ENCODE measurements at regions not wholly inside any gene's neighbourhood (a gene's known extent, or its start where the extent isn't known, plus 50 kb on each side); places are given as distances from the start of the nearest gene placed in this dataset.

DNA sequence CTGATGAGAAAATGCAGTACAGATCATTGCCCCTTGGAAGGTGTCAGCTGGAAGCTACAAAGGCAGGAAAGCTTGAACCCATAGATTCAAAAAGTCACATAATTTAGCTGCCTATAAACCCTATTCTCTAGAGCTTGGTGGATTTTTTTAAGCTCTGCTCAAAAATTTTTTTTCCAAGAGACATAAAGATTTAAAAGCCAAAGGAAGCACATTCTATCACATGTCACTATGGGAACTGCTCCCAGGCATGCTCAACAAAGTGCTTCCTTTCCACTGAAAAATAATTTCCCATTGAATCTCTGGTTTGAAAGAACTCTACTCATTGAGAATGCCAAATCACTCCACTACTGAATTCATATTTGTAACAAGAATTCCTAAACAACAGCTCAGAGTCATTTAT lies 419.8 kb downstream of the CETN3 start:
- DNase-seq = no peak

DNA sequence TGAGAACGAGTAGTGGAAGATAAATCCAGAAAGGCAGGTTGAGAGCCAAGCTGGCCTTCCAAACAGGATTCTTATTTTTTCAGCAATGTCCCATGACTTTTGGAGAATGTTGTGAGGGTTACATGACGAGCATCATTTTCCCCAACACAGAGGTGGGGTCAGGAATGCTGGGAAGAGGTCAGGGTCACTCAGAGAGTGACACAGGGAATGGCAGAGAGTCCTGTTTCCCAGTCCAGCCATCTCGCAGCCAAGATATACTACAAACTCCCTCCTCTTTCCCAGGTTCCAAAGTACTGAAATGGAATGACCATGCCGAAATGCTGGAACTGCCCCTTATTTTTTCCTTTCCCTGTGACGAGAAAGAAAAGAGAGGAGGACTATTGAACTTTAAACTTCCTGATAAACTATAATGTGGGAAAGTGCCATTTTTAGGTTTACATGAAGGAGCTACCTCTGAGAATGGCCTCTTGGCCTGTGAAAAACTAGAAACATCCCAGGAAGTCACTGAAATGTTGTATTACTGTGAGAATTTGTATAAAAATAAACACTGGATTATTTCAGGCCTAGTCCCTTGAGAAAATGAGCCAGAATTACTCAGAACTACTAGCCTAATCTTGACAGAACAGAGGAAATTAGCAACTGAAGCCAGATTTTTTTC lies 420.4 kb downstream of the CETN3 start:
- DNase-seq = peak in 1 of 2 donors; percentile 7

DNA sequence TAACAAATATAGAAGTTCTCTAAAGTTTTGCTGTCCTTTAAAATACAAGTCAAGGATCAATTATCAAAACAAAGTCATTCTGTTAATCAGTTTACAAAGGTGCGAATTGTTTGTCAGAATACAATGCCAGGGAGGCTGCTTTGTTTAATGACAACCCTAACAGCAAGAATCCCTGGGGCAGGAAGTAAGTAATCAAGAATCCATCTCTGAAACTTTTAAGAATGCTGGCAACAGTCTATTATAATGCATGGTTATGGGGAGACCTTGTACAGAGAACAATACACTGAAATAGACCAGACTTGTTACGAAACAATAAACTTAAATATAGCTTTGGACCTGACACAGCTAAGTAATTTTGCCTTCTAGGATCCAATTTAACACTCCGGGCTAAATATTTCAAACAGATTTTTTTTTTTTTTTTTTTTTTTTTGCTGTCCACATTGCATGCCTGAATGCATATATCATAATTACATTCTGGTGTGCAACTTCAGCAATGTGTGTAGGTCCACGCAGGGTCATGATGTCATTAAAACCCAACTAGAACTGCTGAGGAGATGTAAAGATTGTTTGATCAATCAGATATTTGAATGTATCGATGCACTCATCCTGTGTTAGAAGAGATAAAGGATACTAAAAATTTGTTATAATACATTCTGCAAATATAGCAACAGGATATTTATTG lies 421.3 kb downstream of the CETN3 start:
- DNase-seq = no peak

DNA sequence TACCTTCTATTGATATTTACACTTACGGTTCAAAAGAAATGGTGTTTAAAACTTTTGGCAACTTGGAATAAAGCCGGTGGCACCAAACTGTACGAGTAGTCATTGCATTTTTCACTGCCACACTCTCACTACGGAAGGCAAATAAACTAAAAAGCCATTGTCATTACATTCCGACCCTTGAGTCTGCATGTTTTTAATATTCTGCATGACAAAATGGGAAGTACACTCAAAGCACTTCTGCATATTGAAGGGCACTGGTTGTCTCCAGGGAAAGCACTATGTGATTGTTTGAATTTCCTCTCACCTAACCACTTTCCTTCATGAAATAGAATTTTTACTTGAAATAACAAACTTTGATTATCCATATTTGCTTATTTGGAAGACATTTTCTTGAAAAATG lies 426.3 kb downstream of the CETN3 start:
- DNase-seq = no peak

DNA sequence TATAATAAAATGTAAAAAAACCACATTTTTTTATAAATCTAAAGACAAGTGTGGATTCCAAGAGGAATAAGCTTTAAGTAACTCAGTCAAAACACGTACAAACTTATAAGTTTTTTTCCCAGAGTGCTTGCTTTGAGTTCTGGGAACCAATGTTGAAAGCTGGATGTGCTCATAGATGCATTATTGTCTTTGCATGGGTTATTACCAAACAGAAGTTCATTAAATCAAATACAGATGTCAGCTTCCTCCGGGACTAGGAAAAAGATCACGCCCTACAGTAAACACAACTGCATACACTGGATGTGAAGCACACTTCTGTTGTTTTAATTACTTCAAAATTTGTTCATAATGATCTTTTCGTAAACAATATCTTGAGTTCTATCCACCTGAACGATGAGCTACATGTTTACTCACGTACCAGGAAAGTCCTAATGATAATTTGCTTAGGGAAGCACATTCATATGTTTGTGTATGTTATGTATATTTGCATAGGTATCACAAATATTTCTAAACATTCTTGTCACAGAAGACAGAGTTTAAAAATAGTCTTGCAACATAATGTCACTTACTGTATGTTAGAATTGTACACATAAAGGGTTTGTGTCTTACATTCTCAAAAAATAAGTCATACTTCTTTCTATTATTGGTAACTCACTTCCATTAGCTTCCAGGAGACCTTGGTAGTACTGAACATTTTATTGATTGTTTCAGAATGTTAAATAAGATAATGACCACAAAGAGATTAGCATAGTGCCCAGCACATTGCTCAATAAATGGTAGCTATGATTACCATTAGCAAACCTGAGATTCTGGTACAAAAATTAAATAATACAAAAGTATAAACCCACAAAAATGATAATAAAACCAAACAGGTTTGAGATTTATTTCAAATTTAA lies 427.4 kb downstream of the CETN3 start:
- DNase-seq = no peak

DNA sequence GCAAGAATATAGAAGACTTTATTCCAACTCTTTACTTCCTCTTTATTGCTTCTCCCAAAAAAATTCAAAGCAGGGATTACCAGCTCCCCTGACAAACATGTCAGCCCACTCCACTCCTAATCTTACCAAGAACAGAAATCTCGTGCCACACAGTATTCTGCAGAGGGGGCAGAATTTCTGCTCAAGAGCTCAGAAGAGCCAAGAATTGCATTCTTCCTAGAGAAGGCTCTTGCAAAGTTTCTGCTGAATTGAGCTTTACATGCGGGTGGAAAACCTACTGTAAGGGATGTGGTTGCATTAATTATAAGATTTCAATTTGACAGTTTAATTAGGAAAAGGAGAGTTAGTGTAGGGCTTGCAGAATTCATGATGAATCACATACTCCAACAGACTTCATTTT lies 428.5 kb downstream of the CETN3 start:
- no peak for DNase-seq

GRCh38 chr5:89973516-89973915 lies 436.0 kb downstream of the CETN3 start:
- DNase-seq = no peak

GRCh38 chr5:89972901-89973300 lies 436.7 kb downstream of the CETN3 start:
- no peak for DNase-seq

- peak in 1 of 2 donors; percentile 18 for DNase-seq
Measured at GRCh38 chr5:89968958-89969381, 440.6 kb downstream of the CETN3 start.

DNA sequence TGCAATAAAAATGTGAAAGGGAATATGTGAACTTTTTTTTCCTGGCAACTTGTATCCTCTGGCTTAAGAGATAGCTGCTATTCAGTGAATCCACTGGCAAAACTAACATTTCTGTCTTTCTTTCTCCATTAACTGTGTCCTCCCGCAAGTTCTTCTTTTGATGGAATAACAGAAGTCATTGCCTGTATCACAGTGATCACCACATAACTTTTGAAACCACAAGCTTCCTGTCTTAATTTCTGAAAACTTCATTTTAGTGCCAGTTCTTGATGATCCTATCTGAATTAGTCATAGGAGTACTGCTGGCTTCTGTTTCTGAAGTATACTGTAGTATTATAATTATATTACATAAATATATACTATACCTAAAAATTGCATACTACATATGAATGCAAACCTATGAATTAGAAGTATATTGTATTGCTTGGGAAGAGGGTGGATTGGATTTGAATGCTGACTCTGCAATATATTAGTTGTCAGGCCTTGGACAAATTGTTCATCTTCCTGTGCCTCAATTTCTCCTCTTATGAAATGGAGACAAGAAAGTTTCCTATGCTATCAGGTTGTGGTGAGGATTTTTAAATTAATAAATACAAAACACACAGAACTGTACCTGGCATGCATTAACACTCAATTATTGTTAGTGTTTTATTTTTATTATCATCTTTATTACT lies 441.6 kb downstream of the CETN3 start:
- DNase-seq = no peak

DNA sequence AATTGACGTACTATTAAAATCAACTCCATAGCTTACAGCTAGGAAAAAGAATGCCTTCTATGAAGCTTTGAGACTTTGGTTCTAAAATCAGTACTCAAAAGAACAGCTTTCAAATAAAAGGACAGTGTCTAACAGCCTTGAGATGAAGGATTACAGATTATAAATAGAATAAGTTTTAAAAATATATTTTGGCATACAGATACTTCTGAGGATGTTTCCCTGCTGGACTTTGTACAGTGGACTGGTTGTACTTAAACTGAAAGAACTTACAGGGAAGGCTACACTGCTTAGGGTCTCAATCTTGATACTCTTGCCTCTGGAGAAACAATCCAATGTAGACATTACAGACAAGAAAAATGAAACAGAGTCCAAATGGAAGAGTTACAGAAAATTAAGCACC lies 452.7 kb downstream of the CETN3 start:
- no peak for DNase-seq

DNA sequence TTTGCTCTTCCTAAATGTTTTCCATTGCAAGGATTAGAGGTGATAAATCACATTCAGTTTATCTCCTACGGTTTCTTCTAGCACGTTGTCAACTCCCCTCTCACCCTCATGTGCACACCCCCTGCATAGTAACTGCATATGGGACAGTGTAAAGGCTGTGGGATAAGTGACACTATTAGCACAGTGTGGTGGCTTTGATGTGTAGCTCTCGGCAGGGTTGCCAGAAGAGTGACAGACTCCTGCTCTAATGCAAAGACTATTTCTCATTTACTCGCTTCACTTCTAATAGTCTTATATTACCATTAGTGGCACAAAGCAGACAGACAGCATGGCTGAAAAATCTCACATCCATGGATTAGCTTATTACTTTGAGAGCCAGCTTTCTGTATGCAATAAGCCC lies 454.6 kb downstream of the CETN3 start:
- DNase-seq = no peak

GRCh38 chr5:89951876-89952275 lies 457.7 kb downstream of the CETN3 start:
- DNase-seq = no peak

GRCh38 chr5:89950234-89950633 lies 459.3 kb downstream of the CETN3 start:
- DNase-seq = no peak

GRCh38 chr5:89948977-89949376 lies 460.6 kb downstream of the CETN3 start:
- no peak for DNase-seq

DNA sequence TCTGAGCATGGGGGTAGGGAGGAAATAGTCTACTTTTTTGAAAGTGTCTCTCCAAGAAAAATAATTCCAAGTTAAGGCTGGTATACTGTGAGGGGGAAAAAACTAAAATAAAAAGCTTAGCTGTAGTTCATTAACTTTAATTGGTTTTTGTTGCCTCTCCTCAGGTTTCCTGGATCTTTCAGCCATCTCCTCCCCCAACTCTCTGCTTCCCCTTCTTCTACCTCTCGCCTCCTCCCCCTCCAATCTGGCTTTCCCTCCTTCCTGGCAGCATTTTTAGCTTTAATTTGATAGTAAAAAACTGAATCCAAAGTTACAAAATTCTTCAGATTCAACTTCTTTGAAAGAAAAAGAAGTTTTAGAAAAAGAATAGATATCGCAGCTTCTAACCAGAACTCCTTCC lies 462.6 kb downstream of the CETN3 start:
- DNase-seq = no peak

DNA sequence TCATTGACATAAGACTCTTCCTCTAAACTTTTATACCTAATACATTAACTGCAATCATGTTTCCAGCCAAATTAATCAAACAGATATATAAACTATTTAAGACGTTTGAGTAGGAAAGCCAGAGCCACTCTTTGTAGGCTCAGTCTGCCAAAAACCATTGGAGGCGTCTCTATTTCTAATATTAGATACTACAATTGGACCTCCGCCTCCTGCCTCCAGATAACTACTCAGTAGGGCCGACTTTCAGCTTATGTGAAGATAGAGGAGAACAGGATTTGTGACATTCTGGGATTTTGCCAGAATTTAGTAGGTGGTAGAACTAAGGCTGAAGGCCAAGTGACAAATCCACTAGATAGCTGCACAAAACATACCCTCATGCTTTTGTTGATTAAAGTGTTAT lies 463.0 kb downstream of the CETN3 start:
- no peak for DNase-seq

GRCh38 chr5:89942171-89942570 lies 467.4 kb downstream of the CETN3 start:
- DNase-seq = no peak

DNA sequence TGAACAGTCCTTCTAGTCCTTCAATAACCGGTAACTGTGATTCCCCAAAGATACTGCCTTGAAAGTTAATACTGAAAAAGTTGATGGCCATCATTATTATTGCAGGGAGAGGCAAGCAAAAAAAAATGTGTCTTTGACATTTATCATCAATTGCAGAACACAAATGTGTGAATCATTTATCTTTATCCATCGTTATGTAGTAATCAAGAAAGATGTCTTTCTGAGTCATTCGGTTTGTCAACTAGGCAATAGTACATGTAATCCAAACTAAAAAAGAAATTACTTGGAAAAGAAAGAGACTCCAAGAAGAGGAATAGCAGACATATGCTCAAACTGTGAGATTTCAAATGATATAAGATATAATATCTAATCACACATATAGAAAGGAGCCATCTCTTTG lies 473.0 kb downstream of the CETN3 start:
- DNase-seq = no peak

DNA sequence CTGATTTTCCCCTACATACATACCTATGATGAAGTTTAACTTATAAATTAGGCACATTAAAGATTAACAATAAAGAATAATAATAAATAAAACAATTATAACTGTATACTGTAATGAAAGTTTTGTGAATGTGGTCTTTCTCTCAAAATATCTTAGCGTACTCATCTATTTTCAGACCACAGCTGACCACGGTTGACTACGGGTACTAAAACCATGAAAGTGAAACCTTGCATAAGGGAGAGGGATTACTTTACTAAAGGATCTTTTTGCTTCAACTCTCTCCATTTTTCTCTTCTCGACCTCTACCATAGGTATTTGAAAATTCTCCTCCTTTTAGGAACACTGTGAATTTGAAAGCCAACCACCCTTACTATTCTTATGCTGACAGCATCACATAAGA lies 475.5 kb downstream of the CETN3 start:
- no peak for DNase-seq

DNA sequence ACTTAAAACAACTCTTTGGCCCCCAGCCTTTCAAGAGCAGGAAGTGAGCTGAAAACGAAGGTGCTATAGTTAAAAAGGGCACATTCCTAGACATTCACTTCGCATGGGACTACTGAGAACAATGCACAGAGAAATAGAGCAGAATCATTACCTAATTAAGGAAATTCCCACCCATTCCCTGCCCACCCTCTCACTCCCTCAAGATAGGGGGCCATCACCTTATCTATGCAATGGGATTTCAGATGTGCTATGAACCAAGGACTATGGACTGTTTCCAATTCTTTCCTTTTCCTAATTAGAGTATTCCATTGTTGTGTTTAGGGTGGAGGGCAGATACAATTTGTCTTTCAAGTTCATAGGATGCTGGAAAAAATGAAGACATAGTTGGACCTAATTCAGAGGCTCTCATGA lies 476.8 kb downstream of the CETN3 start:
- DNase-seq = no peak

Measured in right lung (tissue), 2 donors.